A549 (cell line): ENCODE measurements at regions not wholly inside any gene's neighbourhood (a gene's known extent, or its start where the extent isn't known, plus 50 kb on each side); places are given as distances from the start of the nearest gene placed in this dataset.

ENCODE experiments used
- CBX8 ChIP-seq: fragments of 200-600 bp; sonication (generic); IDR thresholded peaks from 2 replicates; pipeline ENCODE4 v1.6.1; 2016
- CTCF ChIP-seq: fragments of >200 bp; sonication (Bioruptor Twin); formaldehyde crosslinking; IDR thresholded peaks from 3 replicates; pipeline ENCODE4 v1.5.1; 2016
- EP300 ChIP-seq, 2 experiments: fragments of >200 bp; sonication (Bioruptor Twin); formaldehyde crosslinking; IDR thresholded peaks; 2 replicates in 1 of 2; 3 replicates in 1 of 2; pipeline ENCODE4 v1.6.1; 2016 to 2017
- MAFK ChIP-seq: fragments of 450-650 bp; IDR thresholded peaks from 2 replicates; pipeline ENCODE4 v1.6.1; 2014; ENCODE audit not compliant: partially characterized antibody
- MYC ChIP-seq: IDR thresholded peaks from 2 replicates; pipeline ENCODE4 v1.6.1; 2012; ENCODE audit warnings: mild to moderate bottlenecking, inconsistent platforms, low read length, improper control_type of control experiment, borderline replicate concordance
- PHF8 ChIP-seq: fragments of 200-600 bp; sonication (generic); IDR thresholded peaks from 2 replicates; pipeline ENCODE4 v1.6.1; 2016; ENCODE audit warnings: low read depth, mild to moderate bottlenecking, antibody characterized with exemption, moderate library complexity, borderline replicate concordance
- POLR2A ChIP-seq: IDR thresholded peaks from 2 replicates; pipeline ENCODE4 v1.6.1; 2012; ENCODE audit warnings: mild to moderate bottlenecking, low read length
- RCOR1 ChIP-seq: fragments of 150-350 bp; IDR thresholded peaks from 2 replicates; pipeline ENCODE4 v1.6.1; 2014; ENCODE audit warnings: antibody characterized with exemption, low read length, low read depth
- RFX5 ChIP-seq: fragments of 450-650 bp; IDR thresholded peaks from 2 replicates; pipeline ENCODE4 v1.7.1; 2014; ENCODE audit warnings: antibody characterized with exemption, mild to moderate bottlenecking, moderate library complexity
- RNF2 ChIP-seq: fragments of 200-600 bp; sonication (generic); IDR thresholded peaks from 2 replicates; pipeline ENCODE4 v1.6.1; 2016; ENCODE audit warnings: low read depth, mild to moderate bottlenecking, antibody characterized with exemption, moderate library complexity, borderline replicate concordance
- SREBF2 ChIP-seq: fragments of 450-650 bp; IDR thresholded peaks from 2 replicates; pipeline ENCODE4 v1.6.1; 2014; ENCODE audit warnings: mild to moderate bottlenecking, moderate library complexity
- TP53 ChIP-seq: fragments of 250-450 bp; sonication (Bioruptor Pico); IDR thresholded peaks from 2 replicates; pipeline ENCODE4 v1.5.0; 2021; ENCODE audit warnings: mild to moderate bottlenecking, moderate library complexity
- USF2 ChIP-seq: fragments of 450-650 bp; IDR thresholded peaks from 2 replicates; pipeline ENCODE4 v1.6.1; 2014; ENCODE audit warnings: antibody characterized with exemption

GRCh38 chr11:131295986-131296385 is 74.4 kb upstream of the NTM start:
- no peak for TF ChIP-seq MYC
- TF ChIP-seq USF2: no peak
- no peak for TF ChIP-seq MAFK
- TF ChIP-seq CBX8: no peak
- no peak for TF ChIP-seq EP300 (IDR thresholded peaks at IDR 0.05)
- no peak for TF ChIP-seq RCOR1
- no peak for TF ChIP-seq CTCF
- TF ChIP-seq RNF2: no peak
- no peak for TF ChIP-seq TP53 (CRISPR knock-in tag)
- no peak for TF ChIP-seq SREBF2
- no peak for TF ChIP-seq POLR2A
- no peak for TF ChIP-seq RFX5
- TF ChIP-seq PHF8: no peak
